ENCODE measurements at regions not wholly inside any gene's neighbourhood (a gene's known extent, or its start where the extent isn't known, plus 50 kb on each side); places are given as distances from the start of the nearest gene placed in this dataset.
A peak's percentile ranks its signal among the peaks of the same experiment; 100 is the strongest.

- FAIRE-seq, result no peak
These were observed 291.3 kb upstream of the PHYHIPL start for GRCh38 chr10:58885146-58885545.

GRCh38 chr10:58885686-58886345 lies 290.6 kb upstream of the PHYHIPL start:
- DNase-seq (ENCODE audit: insufficient read length, low spot score), result no peak
- no peak for FAIRE-seq

More at GRCh38 chr10:58885146-58885545, 291.3 kb upstream of the PHYHIPL start:
- DNase-seq (ENCODE audit: insufficient read length, low spot score), result no peak

GRCh38 chr10:58886406-58886805 lies 290.0 kb upstream of the PHYHIPL start:
- DNase-seq (ENCODE audit: insufficient read length, low spot score) (no peak), FAIRE-seq (no peak)

GRCh38 chr10:58887474-58887873 lies 289.0 kb upstream of the PHYHIPL start:
- FAIRE-seq, result no peak
- DNase-seq (ENCODE audit: insufficient read length, low spot score), result no peak

GRCh38 chr10:58888957-58889356 lies 287.5 kb upstream of the PHYHIPL start:
- FAIRE-seq, result no peak
- no peak for DNase-seq (ENCODE audit: insufficient read length, low spot score)

- FAIRE-seq (no peak), DNase-seq (ENCODE audit: insufficient read length, low spot score) (no peak)
These were observed 284.4 kb upstream of the PHYHIPL start for GRCh38 chr10:58892031-58892531.

GRCh38 chr10:58894929-58895328 lies 281.5 kb upstream of the PHYHIPL start:
- DNase-seq (ENCODE audit: insufficient read length, low spot score) (no peak), FAIRE-seq (no peak)

GRCh38 chr10:58896229-58896628 lies 280.2 kb upstream of the PHYHIPL start:
- no peak for FAIRE-seq
- DNase-seq (ENCODE audit: insufficient read length, low spot score), result no peak

- no peak for DNase-seq (ENCODE audit: insufficient read length, low spot score)
- no peak for FAIRE-seq
These were observed 279.2 kb upstream of the PHYHIPL start for GRCh38 chr10:58897236-58897635.

- no peak for FAIRE-seq
These were observed 278.7 kb upstream of the PHYHIPL start for GRCh38 chr10:58897708-58898107.

GRCh38 chr10:58898854-58899573 lies 277.4 kb upstream of the PHYHIPL start:
- DNase-seq (ENCODE audit: insufficient read length, low spot score) (no peak), FAIRE-seq (peak; percentile 20)

More at GRCh38 chr10:58897708-58898107, 278.7 kb upstream of the PHYHIPL start:
- no peak for DNase-seq (ENCODE audit: insufficient read length, low spot score)

GRCh38 chr10:58901092-58901646 lies 275.3 kb upstream of the PHYHIPL start:
- no peak for FAIRE-seq

GRCh38 chr10:58903071-58903470 lies 273.4 kb upstream of the PHYHIPL start:
- DNase-seq (ENCODE audit: insufficient read length, low spot score) (no peak), FAIRE-seq (no peak)

More at GRCh38 chr10:58901092-58901646, 275.3 kb upstream of the PHYHIPL start:
- no peak for DNase-seq (ENCODE audit: insufficient read length, low spot score)

- FAIRE-seq, result no peak
- DNase-seq (ENCODE audit: insufficient read length, low spot score), result no peak
These were observed 266.6 kb upstream of the PHYHIPL start for GRCh38 chr10:58909881-58910280.

GRCh38 chr10:58913717-58914116 lies 262.7 kb upstream of the PHYHIPL start:
- DNase-seq (ENCODE audit: insufficient read length, low spot score) (no peak), FAIRE-seq (no peak)

- DNase-seq (ENCODE audit: insufficient read length, low spot score) (no peak), FAIRE-seq (no peak)
These were observed 257.6 kb upstream of the PHYHIPL start for GRCh38 chr10:58918887-58919286.

GRCh38 chr10:58919927-58920654 lies 256.4 kb upstream of the PHYHIPL start:
- peak; percentile 34 for DNase-seq (ENCODE audit: insufficient read length, low spot score)
- no peak for FAIRE-seq

GRCh38 chr10:58920655-58921003 lies 255.8 kb upstream of the PHYHIPL start:
- DNase-seq (ENCODE audit: insufficient read length, low spot score), result no peak
- no peak for FAIRE-seq

GRCh38 chr10:58921421-58921855 lies 255.0 kb upstream of the PHYHIPL start:
- no peak for FAIRE-seq
- no peak for DNase-seq (ENCODE audit: insufficient read length, low spot score)

GRCh38 chr10:58925381-58925780 lies 251.1 kb upstream of the PHYHIPL start:
- DNase-seq (ENCODE audit: insufficient read length, low spot score) (no peak), FAIRE-seq (no peak)

- no peak for DNase-seq (ENCODE audit: insufficient read length, low spot score)
- no peak for FAIRE-seq
These were observed 245.9 kb upstream of the PHYHIPL start for GRCh38 chr10:58930500-58930899.

Measured in HTR-8/SVneo (cell line).